ENCODE measurements at regions not wholly inside any gene's neighbourhood (a gene's known extent, or its start where the extent isn't known, plus 50 kb on each side); places are given as distances from the start of the nearest gene placed in this dataset.
"Not testable (repeated sequence)": the region's sequence is repeated elsewhere in the genome, so short reads cannot be mapped to it uniquely, and the experiment has no call there.

GRCh38 chr5:166881802-166882201 is 1409.6 kb upstream of the WWC1 start:
- DNase-seq, result no peak

DNA sequence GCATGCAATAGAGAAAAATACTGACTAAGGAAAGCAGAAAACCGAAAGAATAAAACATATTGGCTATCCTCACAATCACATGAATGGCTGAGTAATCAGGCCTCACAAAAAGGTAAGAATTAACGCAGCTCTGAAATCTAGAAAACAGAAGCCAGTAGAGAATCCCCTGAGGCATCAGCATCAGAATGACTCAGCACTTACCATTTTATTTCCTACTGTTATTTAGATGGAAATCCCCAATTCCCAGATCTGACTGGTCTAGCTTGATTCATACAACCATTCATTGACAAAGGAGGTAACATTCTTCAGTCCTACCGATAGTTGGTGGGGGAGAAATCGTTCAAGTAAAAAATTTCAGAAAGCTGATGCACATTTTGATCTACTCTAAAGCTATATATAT is 1408.4 kb upstream of the WWC1 start:
- DNase-seq, result no peak

GRCh38 chr5:166898166-166898565 is 1393.3 kb upstream of the WWC1 start:
- DNase-seq, result no peak

DNA sequence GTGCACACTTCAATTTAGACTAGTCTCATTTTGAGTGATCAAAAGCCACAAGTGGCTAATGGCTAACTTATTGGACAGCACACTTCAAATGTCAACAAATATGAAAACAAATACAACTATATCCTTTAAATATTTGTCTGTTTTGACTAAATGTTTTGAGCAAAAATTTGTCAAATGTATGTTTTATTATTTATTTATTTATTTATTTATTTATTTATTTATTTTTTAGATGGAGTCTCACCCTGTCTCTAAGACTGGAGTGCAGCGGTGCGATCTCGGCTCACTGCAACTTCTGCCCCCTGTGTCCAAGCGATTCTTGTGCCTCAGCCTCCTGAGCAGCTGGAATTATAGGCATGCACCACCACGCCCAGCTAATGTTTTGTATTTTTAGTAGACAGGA is 1392.1 kb upstream of the WWC1 start:
- no peak for DNase-seq

DNA sequence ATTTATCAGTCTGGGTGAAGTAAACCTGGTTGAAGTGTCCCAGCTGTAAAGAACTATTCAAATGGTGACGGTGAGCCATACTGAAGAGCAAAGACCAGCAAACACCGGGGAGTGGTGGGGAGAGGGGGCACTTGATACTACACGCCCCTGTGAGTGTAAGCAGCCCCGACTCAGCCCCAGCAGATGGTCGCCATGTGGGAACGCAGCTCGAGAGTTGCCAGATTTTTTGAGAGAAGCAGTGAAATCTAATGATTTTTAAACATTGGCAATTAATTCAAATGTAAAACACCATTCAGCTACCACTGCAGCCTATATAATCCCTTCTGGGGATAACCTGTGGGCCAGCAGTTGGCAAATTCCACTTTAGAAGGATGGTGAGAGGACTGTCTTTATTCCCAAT is 1386.9 kb upstream of the WWC1 start:
- DNase-seq, result no peak

- no peak for DNase-seq
Measured at GRCh38 chr5:166906991-166907713, 1384.3 kb upstream of the WWC1 start.

GRCh38 chr5:166909040-166909439 is 1382.4 kb upstream of the WWC1 start:
- no peak for DNase-seq

DNA sequence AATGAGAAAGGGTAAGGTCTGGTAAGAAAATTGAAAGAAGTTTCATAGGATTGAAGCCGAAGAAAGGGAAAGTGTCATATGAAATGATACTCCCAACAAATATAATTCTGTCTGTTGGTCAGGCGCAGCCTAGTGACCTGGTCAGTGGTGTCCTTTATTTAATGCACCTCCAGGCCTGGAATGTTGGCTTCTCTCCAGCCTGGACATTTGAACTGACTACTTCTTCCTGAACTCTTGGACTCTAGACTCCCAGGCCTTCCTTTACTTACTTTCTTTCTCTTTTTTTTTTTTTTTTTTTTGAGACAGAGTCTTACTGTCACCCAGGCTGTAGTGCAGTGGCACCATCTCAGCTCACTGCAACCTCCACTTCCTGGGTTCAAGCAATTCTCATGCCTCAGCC is 1381.5 kb upstream of the WWC1 start:
- DNase-seq, result no peak

GRCh38 chr5:166910995-166911394 is 1380.5 kb upstream of the WWC1 start:
- no peak for DNase-seq

GRCh38 chr5:166916021-166916420 is 1375.4 kb upstream of the WWC1 start:
- DNase-seq, result no peak

- DNase-seq, result no peak
Measured at GRCh38 chr5:166926138-166926537, 1365.3 kb upstream of the WWC1 start.

DNA sequence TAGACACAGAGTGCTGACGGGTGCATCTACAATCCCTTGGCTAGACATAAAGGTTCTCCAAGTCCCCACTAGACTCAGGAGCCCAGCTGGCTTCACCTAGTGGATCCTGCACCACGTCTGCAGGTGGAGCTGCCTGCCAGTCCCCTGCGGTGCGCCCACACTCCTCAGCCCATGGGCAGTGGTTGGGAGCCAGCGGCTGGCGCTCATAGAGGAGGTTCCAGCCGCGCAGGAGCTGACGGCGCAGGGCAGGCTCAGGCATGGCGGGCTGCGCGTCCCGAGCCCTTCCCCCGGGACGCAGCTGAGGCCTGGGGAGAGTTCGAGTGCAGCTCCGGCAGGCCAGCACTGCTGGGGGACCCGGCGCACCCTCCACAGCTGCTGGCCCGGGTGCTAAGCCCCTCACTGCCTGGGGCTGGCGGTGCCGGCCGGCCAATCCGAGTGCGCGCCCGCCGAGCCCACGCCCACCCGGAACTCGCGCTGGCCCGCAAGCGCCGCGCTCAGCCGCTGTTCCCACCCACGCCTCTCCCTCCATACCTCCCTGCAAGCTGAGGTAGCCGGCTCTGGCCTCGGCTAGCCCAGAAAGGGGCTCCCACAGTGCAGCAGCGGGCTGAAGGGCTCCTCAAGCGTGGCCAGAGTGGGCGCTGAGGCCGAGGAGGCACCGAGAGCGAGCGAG is 1364.5 kb upstream of the WWC1 start:
- DNase-seq, result not testable (repeated sequence)

- no peak for DNase-seq
Measured at GRCh38 chr5:166936351-166936750, 1355.1 kb upstream of the WWC1 start.

GRCh38 chr5:166938071-166938470 is 1353.4 kb upstream of the WWC1 start:
- no peak for DNase-seq

DNA sequence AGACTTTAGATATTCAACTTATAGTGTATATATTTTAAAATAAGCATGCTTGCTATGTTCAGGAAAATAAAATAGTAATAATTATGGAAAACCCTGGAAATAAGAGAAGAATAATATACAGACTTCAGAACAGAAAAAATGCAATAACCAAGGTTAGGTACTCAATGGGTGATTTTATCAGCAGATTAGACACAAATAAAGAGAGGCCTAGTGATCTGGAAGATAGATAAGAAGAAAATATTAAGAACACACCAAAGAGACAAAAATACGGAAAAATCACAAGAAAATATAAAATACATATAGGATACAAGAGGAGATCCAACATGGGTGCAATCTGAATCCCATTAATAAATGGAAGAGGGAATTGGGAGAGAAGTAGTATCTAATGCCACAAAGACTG is 1348.5 kb upstream of the WWC1 start:
- DNase-seq, result no peak

GRCh38 chr5:166947045-166947444 is 1344.4 kb upstream of the WWC1 start:
- no peak for DNase-seq

GRCh38 chr5:166948679-166949078 is 1342.8 kb upstream of the WWC1 start:
- no peak for DNase-seq

- no peak for DNase-seq
Measured at GRCh38 chr5:166952048-166952447, 1339.4 kb upstream of the WWC1 start.

DNA sequence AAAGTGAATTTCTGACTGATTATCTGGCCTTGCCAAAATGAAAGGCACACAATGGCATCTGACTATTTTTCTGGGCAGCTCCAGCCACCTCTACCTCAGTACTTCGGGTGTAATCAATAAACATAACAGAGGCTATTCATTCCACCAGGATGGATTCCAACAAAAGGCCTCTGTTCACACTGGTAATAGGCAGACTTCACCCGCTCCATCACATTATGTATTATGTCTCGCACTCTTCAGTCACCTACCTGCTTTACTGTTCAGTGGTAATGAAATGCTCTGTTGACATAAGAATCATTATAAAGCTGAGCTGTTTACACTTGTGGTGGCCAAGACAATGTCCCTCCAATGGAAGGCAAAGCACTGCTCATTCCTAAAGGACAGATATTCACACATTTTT is 1333.7 kb upstream of the WWC1 start:
- no peak for DNase-seq

GRCh38 chr5:166959766-166960165 is 1331.7 kb upstream of the WWC1 start:
- DNase-seq, result no peak

GRCh38 chr5:166961028-166961427 is 1330.4 kb upstream of the WWC1 start:
- DNase-seq, result no peak

GRCh38 chr5:166961913-166962312 is 1329.5 kb upstream of the WWC1 start:
- DNase-seq, result no peak

GRCh38 chr5:166962461-166962860 is 1329.0 kb upstream of the WWC1 start:
- no peak for DNase-seq

DNA sequence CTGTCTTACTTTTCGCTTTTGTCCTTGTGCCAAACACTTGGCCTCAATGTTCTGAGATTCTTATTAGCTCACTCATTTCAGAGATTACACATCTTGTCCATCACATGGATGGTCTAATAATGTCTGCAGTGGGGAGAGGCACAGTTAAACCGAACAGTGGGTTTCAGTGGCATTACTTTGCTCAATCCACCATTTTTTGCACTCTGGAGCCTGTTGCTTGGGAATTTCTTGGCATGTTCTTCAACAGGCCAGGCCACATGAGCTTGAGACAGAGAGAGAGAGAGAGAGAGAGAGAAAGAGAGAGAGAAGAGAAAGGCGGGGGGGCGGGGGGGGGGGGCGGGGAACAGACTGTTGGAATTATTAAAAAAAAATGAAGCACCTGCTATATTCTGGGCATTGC is 1327.8 kb upstream of the WWC1 start:
- DNase-seq, result no peak

GRCh38 chr5:166977911-166978422 is 1313.5 kb upstream of the WWC1 start:
- no peak for DNase-seq

All from activated CD4-positive, alpha-beta T cell treated with anti-CD3 and anti-CD28 coated beads for 1 hour (primary cell).